ENCODE measurements at regions not wholly inside any gene's neighbourhood (a gene's known extent, or its start where the extent isn't known, plus 50 kb on each side); places are given as distances from the start of the nearest gene placed in this dataset.

DNA sequence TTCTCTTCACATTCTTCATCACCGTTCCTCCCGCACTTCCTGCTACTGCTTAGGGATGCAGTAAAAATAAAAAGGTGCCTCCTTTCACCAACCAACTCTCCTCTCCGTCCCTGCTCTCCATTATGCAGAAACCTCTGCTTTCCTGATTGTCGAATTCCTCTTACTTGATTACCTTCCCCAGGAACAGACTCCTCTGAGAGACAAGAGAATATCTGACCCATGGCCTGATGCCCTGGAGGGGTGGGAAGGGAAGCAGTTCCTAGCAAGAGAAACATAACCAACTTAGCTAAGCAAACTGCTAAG is 80.9 kb downstream of the TRIM29 start:
- no peak for TF ChIP-seq POLR2A (IDR thresholded peaks at IDR 0.05; ENCODE audit: low read depth, low read length)
- no peak for TF ChIP-seq POLR2AphosphoS5 (IDR thresholded peaks at IDR 0.05; ENCODE audit: low read depth, low read length)
- no peak for TF ChIP-seq TAF1 (IDR thresholded peaks at IDR 0.05; ENCODE audit: borderline replicate concordance, low read depth, low read length)
